Esophagus squamous epithelium (tissue), 5 donors: ENCODE measurements at regions not wholly inside any gene's neighbourhood (a gene's known extent, or its start where the extent isn't known, plus 50 kb on each side); places are given as distances from the start of the nearest gene placed in this dataset.

Source experiments
- DNase-seq: peaks from one replicate; lab custom pipeline; 2025; lab: John Stamatoyannopoulos, UW
- H3K27ac ChIP-seq, 4 donors: fragments of 200-600 bp; sonication (generic); one replicate each; pipeline ENCODE4 v1.5.1; 2016 to 2019; ENCODE audit warnings: mild to moderate bottlenecking in 1 of 4
- H3K27me3 ChIP-seq, 4 donors: fragments of 200-600 bp; sonication (generic); 1 replicate in 3 of 4; 2 replicates in 1 of 4; pipeline versions ENCODE4 v1.5.1 to v1.6.0; 2017 to 2021; ENCODE audit warnings: antibody characterized with exemption in 1 of 4
- H3K36me3 ChIP-seq, 3 donors: fragments of 200-600 bp; sonication (generic); one replicate each; pipeline ENCODE4 v1.5.1; 2016 to 2019
- H3K4me1 ChIP-seq, 3 donors: fragments of 200-600 bp; sonication (generic); one replicate each; pipeline ENCODE4 v1.5.1; 2017 to 2019
- H3K4me3 ChIP-seq, 4 donors: fragments of 200-600 bp; sonication (generic); 1 replicate in 3 of 4; 2 replicates in 1 of 4; pipeline ENCODE4 v1.5.1; 2016 to 2019; ENCODE audit warnings: mild to moderate bottlenecking in 2 of 4, moderate library complexity in 1 of 4
- H3K9me3 ChIP-seq, 3 donors: fragments of 200-600 bp; sonication (generic); one replicate each; pipeline ENCODE4 v1.5.1; 2016 to 2019
- POLR2A ChIP-seq, 4 donors: fragments of 450-650 bp; IDR thresholded peaks; one replicate each; pipeline ENCODE4 v1.6.1; 2017; ENCODE audit warnings: antibody characterized with exemption in 4 of 4, mild to moderate bottlenecking in 4 of 4, moderate library complexity in 3 of 4
- WGBS, 2 donors: methylation state at CpG; one replicate each; pipeline ENCODE4 v1.1.5; 2018; 5-methylcytosine and 5-hydroxymethylcytosine counted together
- intact Hi-C: fragments of 100-400 bp; cut with DNase I; formaldehyde crosslinking; loops from one replicate; pipeline ENCODE4 v1.15.0; 2022
- TF ChIP-seq, protein P1 (sequence below), 6 experiments: fragments of 450-650 bp in 4 of 6; fragments of 200-600 bp in 2 of 6; sonication (generic) in 2 of 6; IDR thresholded peaks; one replicate each; pipeline ENCODE4 v1.5.1; 2016 to 2019; ENCODE audit warnings: antibody characterized with exemption in 6 of 6, mild to moderate bottlenecking in 4 of 6, moderate library complexity in 4 of 6
- donor health status: DM: yes; HTN: yes; CAD: no.

- WGBS, 2 donors: 79 to 90% methylated on average over 3 of the region's 3 CpGs
- intact Hi-C loops: no loop called here
- H3K36me3 ChIP-seq: no peaks in the 10 kb centered on the region
Observed at GRCh38 chr10:29897430-29897829, 162.0 kb downstream of the JCAD start.

GRCh38 chr10:29896053-29896452 is 163.3 kb downstream of the JCAD start:
- 21 to 27% methylated on average over 2 of the region's 2 CpGs for WGBS, 2 donors
- Histone ChIP-seq H3K4me1 (peaks cover 0 to 16% (median 6%) of the 10 kb centered on the region in 3 donors), H3K4me3 (no peak overlapping the region), H3K9me3 (no peaks in the 10 kb centered on the region), H3K36me3 (no peaks in the 10 kb centered on the region), H3K27ac (peak overlapping the region in 3 of 4 donors; percentile 18 to 65 (median 60)), H3K27me3 (no peaks in the 10 kb centered on the region)
- intact Hi-C loops: no loop called here
- no peak for DNase-seq
- no peak for TF ChIP-seq POLR2A (IDR thresholded peaks at IDR 0.05)
- TF ChIP-seq, protein P1, sequence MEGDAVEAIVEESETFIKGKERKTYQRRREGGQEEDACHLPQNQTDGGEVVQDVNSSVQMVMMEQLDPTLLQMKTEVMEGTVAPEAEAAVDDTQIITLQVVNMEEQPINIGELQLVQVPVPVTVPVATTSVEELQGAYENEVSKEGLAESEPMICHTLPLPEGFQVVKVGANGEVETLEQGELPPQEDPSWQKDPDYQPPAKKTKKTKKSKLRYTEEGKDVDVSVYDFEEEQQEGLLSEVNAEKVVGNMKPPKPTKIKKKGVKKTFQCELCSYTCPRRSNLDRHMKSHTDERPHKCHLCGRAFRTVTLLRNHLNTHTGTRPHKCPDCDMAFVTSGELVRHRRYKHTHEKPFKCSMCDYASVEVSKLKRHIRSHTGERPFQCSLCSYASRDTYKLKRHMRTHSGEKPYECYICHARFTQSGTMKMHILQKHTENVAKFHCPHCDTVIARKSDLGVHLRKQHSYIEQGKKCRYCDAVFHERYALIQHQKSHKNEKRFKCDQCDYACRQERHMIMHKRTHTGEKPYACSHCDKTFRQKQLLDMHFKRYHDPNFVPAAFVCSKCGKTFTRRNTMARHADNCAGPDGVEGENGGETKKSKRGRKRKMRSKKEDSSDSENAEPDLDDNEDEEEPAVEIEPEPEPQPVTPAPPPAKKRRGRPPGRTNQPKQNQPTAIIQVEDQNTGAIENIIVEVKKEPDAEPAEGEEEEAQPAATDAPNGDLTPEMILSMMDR (IDR thresholded peaks at IDR 0.05): no peak

More at GRCh38 chr10:29897430-29897829, 162.0 kb downstream of the JCAD start:
- DNase-seq: no peak
- H3K4me3 ChIP-seq: no peak overlapping the region
- no peak for TF ChIP-seq POLR2A (IDR thresholded peaks at IDR 0.05)
- no peaks in the 10 kb centered on the region for H3K27me3 ChIP-seq
- peaks cover 0 to 16% (median 6%) of the 10 kb centered on the region in 3 donors for H3K4me1 ChIP-seq
- H3K9me3 ChIP-seq: no peaks in the 10 kb centered on the region
- H3K27ac ChIP-seq: no peak overlapping the region

DNA sequence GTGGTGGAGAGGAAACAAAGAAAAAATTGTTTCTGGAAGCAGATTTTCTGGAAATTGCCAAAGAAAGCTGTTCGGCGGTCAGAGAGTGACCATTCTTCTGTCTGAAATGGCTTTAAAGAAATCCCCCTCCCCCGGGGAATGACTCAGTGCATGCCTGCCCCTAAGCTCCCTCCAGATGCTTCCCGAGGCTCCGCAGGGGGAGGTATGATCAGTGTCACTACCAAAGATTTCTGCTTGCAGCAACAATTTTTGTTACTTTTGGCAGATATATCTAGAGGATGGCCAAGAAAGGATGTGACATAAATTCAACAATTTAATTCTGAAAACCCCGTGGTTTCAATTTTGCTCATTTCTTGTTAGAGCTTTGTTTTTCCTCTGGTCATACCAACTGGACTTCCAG is 163.9 kb downstream of the JCAD start:
- peaks cover 0 to 16% (median 6%) of the 10 kb centered on the region in 3 donors for H3K4me1 ChIP-seq
- intact Hi-C loops: no loop called here
- DNase-seq: no peak
- 48 to 53% methylated on average over 6 of the region's 6 CpGs for WGBS, 2 donors
- H3K27me3 ChIP-seq: no peaks in the 10 kb centered on the region
- TF ChIP-seq, protein P1 (IDR thresholded peaks at IDR 0.05): no peak
- no peak for TF ChIP-seq POLR2A (IDR thresholded peaks at IDR 0.05)
- peak overlapping the region in 3 of 4 donors; percentile 18 to 60 (median 37) for H3K27ac ChIP-seq
- peak overlapping the region in 1 of 4 donors; percentile 20 for H3K4me3 ChIP-seq
- H3K9me3 ChIP-seq: no peaks in the 10 kb centered on the region
- no peaks in the 10 kb centered on the region for H3K36me3 ChIP-seq

DNA sequence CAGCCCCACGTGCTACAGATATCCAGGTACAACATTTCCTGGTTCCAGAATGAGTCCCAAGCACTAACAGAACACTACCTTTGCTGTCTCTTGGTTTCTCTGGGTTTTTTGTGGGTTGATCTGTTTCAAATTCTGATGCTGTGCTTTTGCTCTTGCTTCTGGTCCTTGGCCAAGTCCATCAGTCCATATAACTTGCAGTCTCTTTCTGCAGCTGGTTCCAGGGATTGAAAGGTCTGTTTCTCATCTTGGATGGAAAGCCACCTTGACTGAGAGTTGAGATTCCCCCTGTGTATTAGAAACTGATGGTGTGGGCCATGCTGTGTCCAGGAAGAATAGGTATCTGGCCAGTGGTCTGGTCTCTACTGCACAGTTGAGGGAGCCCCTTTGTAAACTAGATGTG is 171.1 kb downstream of the JCAD start:
- H3K27me3 ChIP-seq: no peaks in the 10 kb centered on the region
- no peaks in the 10 kb centered on the region for H3K36me3 ChIP-seq
- 65 to 83% methylated on average over 1 of the region's 1 CpG for WGBS, 2 donors
- no peak overlapping the region for H3K27ac ChIP-seq
- no peaks in the 10 kb centered on the region for H3K9me3 ChIP-seq
- no peak for DNase-seq
- H3K4me3 ChIP-seq: no peak overlapping the region
- no peaks in the 10 kb centered on the region for H3K4me1 ChIP-seq
- intact Hi-C loops: no loop called here
- TF ChIP-seq POLR2A (IDR thresholded peaks at IDR 0.05): no peak
- TF ChIP-seq, protein P1 (IDR thresholded peaks at IDR 0.05): no peak

- Histone ChIP-seq H3K27me3 (no peaks in the 10 kb centered on the region), H3K27ac (no peak overlapping the region)
- 86 to 94% methylated on average over 3 of the region's 3 CpGs for WGBS, 2 donors
Observed at GRCh38 chr10:29886299-29886698, 173.1 kb downstream of the JCAD start.

More at GRCh38 chr10:29886299-29886698, 173.1 kb downstream of the JCAD start:
- Histone ChIP-seq H3K36me3 (no peaks in the 10 kb centered on the region), H3K4me3 (no peak overlapping the region), H3K4me1 (peaks cover 0 to 13% (median 0%) of the 10 kb centered on the region in 3 donors), H3K9me3 (no peaks in the 10 kb centered on the region)
- TF ChIP-seq POLR2A (IDR thresholded peaks at IDR 0.05): no peak
- TF ChIP-seq, protein P1 (IDR thresholded peaks at IDR 0.05): no peak
- intact Hi-C loops: no loop called here
- DNase-seq: no peak
